ENCODE measurements at regions not wholly inside any gene's neighbourhood (a gene's known extent, or its start where the extent isn't known, plus 50 kb on each side); places are given as distances from the start of the nearest gene placed in this dataset.

DNA sequence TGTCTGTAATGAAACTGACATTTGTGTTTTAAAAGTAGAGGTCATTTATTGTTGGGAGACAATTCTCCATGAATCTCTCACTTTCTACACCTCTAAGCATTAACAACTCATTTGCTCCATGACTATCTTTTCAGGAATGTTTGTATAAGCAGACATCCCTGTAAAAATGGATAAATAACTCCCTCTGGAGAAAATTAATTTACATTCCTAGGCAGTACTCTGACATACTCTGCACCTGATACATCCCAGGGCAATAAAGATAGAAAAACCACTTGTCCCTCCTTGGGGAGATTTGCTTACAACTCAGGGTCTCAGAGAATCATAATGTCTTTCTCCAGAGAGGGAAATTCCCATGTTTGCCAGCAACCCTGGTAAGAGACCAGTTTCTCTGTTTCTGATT lies 1037.7 kb upstream of the SLC39A10 start:
- ChIA-PET CTCF (no interaction called here), POLR2A (no interaction called here)
- intact Hi-C loops (cut with micrococcal nuclease): no loop called here
- no peak overlapping the region for H2AFZ ChIP-seq (ENCODE audit: low read depth, low read length)
- H3K36me3 ChIP-seq (ENCODE audit: control insufficient read depth in 2 of 2, extremely low read depth in 1 of 2, insufficient read depth in 2 of 2, low read length in 2 of 2): no peaks in the 10 kb centered on the region
- TF ChIP-seq POLR2AphosphoS5 (IDR thresholded peaks at IDR 0.05; ENCODE audit: insufficient read depth, low read depth, low read length) (no peak), MYC (IDR thresholded peaks at IDR 0.05; ENCODE audit: low read depth, low read length) (no peak), EZH2 (IDR thresholded peaks at IDR 0.05; ENCODE audit: borderline replicate concordance, low read depth, low read length, severe bottlenecking) (no peak), CTCF (IDR thresholded peaks at IDR 0.05; ENCODE audit: extremely low read depth in 1 of 2, insufficient read depth in 1 of 2, low read depth in 1 of 2, low read length in 2 of 2) (no peak), JUN (IDR thresholded peaks at IDR 0.05; ENCODE audit: borderline replicate concordance, insufficient read depth, insufficient read length, low read depth) (no peak), MAX (IDR thresholded peaks at IDR 0.05; ENCODE audit: insufficient read depth, insufficient read length) (no peak), POLR2A (IDR thresholded peaks at IDR 0.05; ENCODE audit: low read depth, low read length) (no peak)
- H3K4me2 ChIP-seq (ENCODE audit: insufficient read depth, low read length): no peak overlapping the region
- no TSS peak for BruUV-seq (replicated peaks)
- FAIRE-seq (no peak), DNase-seq (ENCODE audit: low read depth, low spot score) (no peak)
- H3K9ac ChIP-seq (replicated peaks; ENCODE audit: extremely low read depth, insufficient read depth, low read length): no peak overlapping the region
- H3K27ac ChIP-seq (ENCODE audit: insufficient read depth, low read depth, low read length): no peak overlapping the region
- dilution Hi-C loops (cut with MboI; ENCODE audit: extremely low pct_ligation_motif_present, low sequenced_read_pairs): no loop called here
- H3K9me1 ChIP-seq (replicated peaks; ENCODE audit: control insufficient read depth, extremely low read depth, insufficient read depth, low read length): no peaks in the 10 kb centered on the region
- H3K79me2 ChIP-seq (ENCODE audit: control insufficient read depth, insufficient read depth, low read length): no peaks in the 10 kb centered on the region
- no peaks in the 10 kb centered on the region for H3K4me1 ChIP-seq (ENCODE audit: control insufficient read depth, extremely low read depth, insufficient read depth, low read length)
- no peaks in the 10 kb centered on the region for H4K20me1 ChIP-seq (replicated peaks; ENCODE audit: control insufficient read depth, extremely low read depth, insufficient read depth, low read length)
- H3K27me3 ChIP-seq (ENCODE audit: control insufficient read depth in 2 of 2, insufficient read depth in 2 of 2, low read length in 2 of 2): no peaks in the 10 kb centered on the region
- H3K9me3 ChIP-seq (replicated peaks; ENCODE audit: control insufficient read depth, insufficient read depth, low read length): no peaks in the 10 kb centered on the region
- no peak overlapping the region for H3K4me3 ChIP-seq (replicated peaks in 1 of 3; ENCODE audit: insufficient read depth in 1 of 3, low read depth in 1 of 3, low read length in 3 of 3)

DNA sequence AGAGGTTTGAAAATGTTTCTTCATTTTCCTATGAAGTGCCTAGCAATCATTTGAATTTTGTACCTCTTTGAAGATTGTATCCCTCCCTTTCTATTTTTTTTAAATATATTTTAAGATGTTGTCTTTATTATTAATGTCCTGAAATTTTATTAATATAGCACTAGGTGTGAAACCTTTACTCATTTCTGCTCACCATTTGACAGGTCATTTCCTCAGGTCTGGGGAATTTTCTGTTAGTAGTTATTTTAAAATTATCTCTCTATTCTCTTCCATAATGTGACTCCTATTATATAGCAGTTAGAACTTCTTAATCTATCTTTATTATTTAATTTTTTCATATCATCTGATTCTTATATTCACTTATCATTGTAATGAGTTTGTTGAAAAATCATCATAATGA lies 1038.6 kb upstream of the SLC39A10 start:
- ChIA-PET POLR2A (no interaction called here), CTCF (no interaction called here)
- Histone ChIP-seq H4K20me1 (replicated peaks; ENCODE audit: control insufficient read depth, extremely low read depth, insufficient read depth, low read length) (no peaks in the 10 kb centered on the region), H3K4me1 (ENCODE audit: control insufficient read depth, extremely low read depth, insufficient read depth, low read length) (no peaks in the 10 kb centered on the region), H3K27ac (ENCODE audit: insufficient read depth, low read depth, low read length) (no peak overlapping the region), H3K4me2 (ENCODE audit: insufficient read depth, low read length) (no peak overlapping the region), H3K36me3 (ENCODE audit: control insufficient read depth in 2 of 2, extremely low read depth in 1 of 2, insufficient read depth in 2 of 2, low read length in 2 of 2) (no peaks in the 10 kb centered on the region), H3K4me3 (replicated peaks in 1 of 3; ENCODE audit: insufficient read depth in 1 of 3, low read depth in 1 of 3, low read length in 3 of 3) (no peak overlapping the region), H3K9ac (replicated peaks; ENCODE audit: extremely low read depth, insufficient read depth, low read length) (no peak overlapping the region), H3K9me1 (replicated peaks; ENCODE audit: control insufficient read depth, extremely low read depth, insufficient read depth, low read length) (no peaks in the 10 kb centered on the region), H3K27me3 (ENCODE audit: control insufficient read depth in 2 of 2, insufficient read depth in 2 of 2, low read length in 2 of 2) (no peaks in the 10 kb centered on the region), H3K9me3 (replicated peaks; ENCODE audit: control insufficient read depth, insufficient read depth, low read length) (no peaks in the 10 kb centered on the region), H3K79me2 (ENCODE audit: control insufficient read depth, insufficient read depth, low read length) (no peaks in the 10 kb centered on the region), H2AFZ (ENCODE audit: low read depth, low read length) (no peak overlapping the region)
- no peak for DNase-seq (ENCODE audit: low read depth, low spot score)
- no peak for FAIRE-seq
- TF ChIP-seq GATA2 (IDR thresholded peaks at IDR 0.05; ENCODE audit: insufficient read depth, insufficient read length, low read depth, low read length) (no peak), FOS (IDR thresholded peaks at IDR 0.05; ENCODE audit: borderline replicate concordance, insufficient read depth, low read length) (no peak), JUN (IDR thresholded peaks at IDR 0.05; ENCODE audit: borderline replicate concordance, insufficient read depth, insufficient read length, low read depth) (no peak), POLR2A (IDR thresholded peaks at IDR 0.05; ENCODE audit: low read depth, low read length) (no peak), CTCF (IDR thresholded peaks at IDR 0.05; ENCODE audit: extremely low read depth in 1 of 2, insufficient read depth in 1 of 2, low read depth in 1 of 2, low read length in 2 of 2) (no peak), MYC (IDR thresholded peaks at IDR 0.05; ENCODE audit: low read depth, low read length) (no peak), EZH2 (IDR thresholded peaks at IDR 0.05; ENCODE audit: borderline replicate concordance, low read depth, low read length, severe bottlenecking) (no peak), POLR2AphosphoS5 (IDR thresholded peaks at IDR 0.05; ENCODE audit: insufficient read depth, low read depth, low read length) (no peak), MAX (IDR thresholded peaks at IDR 0.05; ENCODE audit: insufficient read depth, insufficient read length) (no peak)
- intact Hi-C loops (cut with micrococcal nuclease): no loop called here
- dilution Hi-C loops (cut with MboI; ENCODE audit: extremely low pct_ligation_motif_present, low sequenced_read_pairs): no loop called here
- no TSS peak for BruUV-seq (replicated peaks)

Data from endothelial cell of umbilical vein (primary cell).